ENCODE measurements at regions not wholly inside any gene's neighbourhood (a gene's known extent, or its start where the extent isn't known, plus 50 kb on each side); places are given as distances from the start of the nearest gene placed in this dataset.

GRCh38 chr10:3523309-3524050 is 261.5 kb downstream of the KLF6 start:
- TF ChIP-seq CTCF (IDR thresholded peaks at IDR 0.05) (no peak), EZH2 (IDR thresholded peaks at IDR 0.05; ENCODE audit: borderline replicate concordance, insufficient read depth, low read depth, low read length, poor library complexity, severe bottlenecking) (no peak)

Data from B cell (primary cell).